MM.1S (cell line): ENCODE measurements at regions not wholly inside any gene's neighbourhood (a gene's known extent, or its start where the extent isn't known, plus 50 kb on each side); places are given as distances from the start of the nearest gene placed in this dataset.

Experiments used
- DNase-seq: peaks from one replicate; pipeline ENCODE4 v3.0.0-alpha.2; 2015
- H2AFZ ChIP-seq: fragments of 300-600 bp; sonication (generic); 2 replicates; pipeline ENCODE4 v1.6.0; 2016; ENCODE audit warnings: antibody characterized with exemption, low read length
- H3F3A ChIP-seq: fragments of 300-600 bp; sonication (generic); 2 replicates; pipeline ENCODE4 v1.6.1; 2016; ENCODE audit warnings: mild to moderate bottlenecking, antibody characterized with exemption, low read length, moderate library complexity, mixed read lengths; ENCODE audit not compliant: insufficient read depth
- H3K27ac ChIP-seq: fragments of 300-600 bp; sonication (generic); 2 replicates; pipeline ENCODE4 v1.5.1; 2016; ENCODE audit warnings: mild to moderate bottlenecking, low read length
- H3K27me3 ChIP-seq: fragments of 300-600 bp; sonication (generic); replicated peaks from 2 replicates; pipeline ENCODE4 v1.6.0; 2016; ENCODE audit warnings: low read length; ENCODE audit not compliant: insufficient read depth
- H3K36me3 ChIP-seq: fragments of 300-600 bp; sonication (generic); replicated peaks from 2 replicates; pipeline ENCODE4 v1.6.1; 2016; ENCODE audit warnings: mild to moderate bottlenecking, low read length, mixed read lengths; ENCODE audit not compliant: insufficient read depth
- H3K4me1 ChIP-seq: fragments of 300-600 bp; sonication (generic); 2 replicates; pipeline ENCODE4 v1.6.1; 2016; ENCODE audit warnings: low read length, mixed read lengths
- H3K4me2 ChIP-seq: fragments of 300-600 bp; sonication (generic); 2 replicates; pipeline ENCODE4 v1.6.0; 2016; ENCODE audit warnings: low read depth, low read length
- H3K4me3 ChIP-seq: fragments of 300-600 bp; sonication (generic); 2 replicates; pipeline ENCODE4 v1.5.1; 2016; ENCODE audit warnings: low read length, mixed read lengths
- H3K79me2 ChIP-seq: fragments of 300-600 bp; sonication (generic); 2 replicates; pipeline ENCODE4 v1.6.1; 2016; ENCODE audit warnings: mixed run types, low read length, mixed read lengths
- H3K9ac ChIP-seq: fragments of 300-600 bp; sonication (generic); 2 replicates; pipeline ENCODE4 v1.6.1; 2016; ENCODE audit warnings: low read length, mixed read lengths
- H3K9me2 ChIP-seq: fragments of 300-600 bp; sonication (generic); replicated peaks from 2 replicates; pipeline ENCODE4 v1.6.1; 2016; ENCODE audit warnings: mild to moderate bottlenecking, low read length, mixed read lengths; ENCODE audit not compliant: insufficient read depth
- H3K9me3 ChIP-seq: fragments of 300-600 bp; sonication (generic); replicated peaks from 2 replicates; pipeline ENCODE4 v1.6.1; 2016; ENCODE audit warnings: mild to moderate bottlenecking, low read length, mixed read lengths; ENCODE audit not compliant: insufficient read depth
- H4K20me1 ChIP-seq: fragments of 300-600 bp; sonication (generic); 2 replicates; pipeline ENCODE4 v1.6.1; 2016; ENCODE audit warnings: mild to moderate bottlenecking, low read length, moderate library complexity, mixed read lengths; ENCODE audit not compliant: insufficient read depth
- EZH2 ChIP-seq: fragments of 300-600 bp; sonication (generic); optimal IDR thresholded peaks from 2 replicates; pipeline ENCODE3; 2017; ENCODE audit warnings: low read depth, mild to moderate bottlenecking, antibody characterized with exemption, low read length, mixed read lengths
- EZH2phosphoT487 ChIP-seq: fragments of 300-600 bp; sonication (generic); IDR thresholded peaks from 2 replicates; pipeline ENCODE4 v1.6.1; 2018; ENCODE audit warnings: antibody characterized with exemption, low read length
- TF ChIP-seq, protein P1 (sequence below): fragments of 300-600 bp; sonication (generic); IDR thresholded peaks from 2 replicates; pipeline ENCODE4 v1.5.1; 2016; ENCODE audit warnings: antibody characterized with exemption, low read length, mixed read lengths

DNA sequence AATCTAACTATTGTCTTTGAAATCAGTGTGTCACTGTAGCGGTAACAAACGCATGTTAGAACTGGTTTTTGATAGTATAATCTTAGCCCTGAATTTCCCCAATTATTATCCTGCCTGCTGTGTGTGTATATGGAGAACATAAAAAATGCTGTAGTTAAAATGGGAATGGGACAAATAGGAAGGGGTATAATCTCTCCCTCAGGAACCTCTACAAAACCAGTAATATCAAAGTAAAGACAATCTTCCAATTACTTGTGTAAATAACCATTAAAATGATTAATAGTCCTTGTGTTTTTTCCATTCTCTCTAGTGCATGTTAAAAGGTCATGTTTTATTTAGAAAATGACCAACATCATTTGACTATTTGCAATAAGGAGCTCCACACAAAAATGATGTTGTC, 200.1 kb upstream of the TMTC1 start:
- Histone ChIP-seq H3K9me2 (no peaks in the 10 kb centered on the region), H3K27ac (no peak overlapping the region), H3K4me2 (no peak overlapping the region), H3K27me3 (no peaks in the 10 kb centered on the region), H3K4me1 (no peaks in the 10 kb centered on the region), H3K9me3 (no peaks in the 10 kb centered on the region), H3K9ac (no peak overlapping the region), H4K20me1 (no peaks in the 10 kb centered on the region), H3K4me3 (no peak overlapping the region), H3K79me2 (no peaks in the 10 kb centered on the region), H3F3A (no peaks in the 10 kb centered on the region), H3K36me3 (no peaks in the 10 kb centered on the region), H2AFZ (no peak overlapping the region)
- TF ChIP-seq EZH2 (no peak), EZH2phosphoT487 (no peak)
- TF ChIP-seq, protein P1, sequence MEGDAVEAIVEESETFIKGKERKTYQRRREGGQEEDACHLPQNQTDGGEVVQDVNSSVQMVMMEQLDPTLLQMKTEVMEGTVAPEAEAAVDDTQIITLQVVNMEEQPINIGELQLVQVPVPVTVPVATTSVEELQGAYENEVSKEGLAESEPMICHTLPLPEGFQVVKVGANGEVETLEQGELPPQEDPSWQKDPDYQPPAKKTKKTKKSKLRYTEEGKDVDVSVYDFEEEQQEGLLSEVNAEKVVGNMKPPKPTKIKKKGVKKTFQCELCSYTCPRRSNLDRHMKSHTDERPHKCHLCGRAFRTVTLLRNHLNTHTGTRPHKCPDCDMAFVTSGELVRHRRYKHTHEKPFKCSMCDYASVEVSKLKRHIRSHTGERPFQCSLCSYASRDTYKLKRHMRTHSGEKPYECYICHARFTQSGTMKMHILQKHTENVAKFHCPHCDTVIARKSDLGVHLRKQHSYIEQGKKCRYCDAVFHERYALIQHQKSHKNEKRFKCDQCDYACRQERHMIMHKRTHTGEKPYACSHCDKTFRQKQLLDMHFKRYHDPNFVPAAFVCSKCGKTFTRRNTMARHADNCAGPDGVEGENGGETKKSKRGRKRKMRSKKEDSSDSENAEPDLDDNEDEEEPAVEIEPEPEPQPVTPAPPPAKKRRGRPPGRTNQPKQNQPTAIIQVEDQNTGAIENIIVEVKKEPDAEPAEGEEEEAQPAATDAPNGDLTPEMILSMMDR, result no peak
- no peak for DNase-seq

DNA sequence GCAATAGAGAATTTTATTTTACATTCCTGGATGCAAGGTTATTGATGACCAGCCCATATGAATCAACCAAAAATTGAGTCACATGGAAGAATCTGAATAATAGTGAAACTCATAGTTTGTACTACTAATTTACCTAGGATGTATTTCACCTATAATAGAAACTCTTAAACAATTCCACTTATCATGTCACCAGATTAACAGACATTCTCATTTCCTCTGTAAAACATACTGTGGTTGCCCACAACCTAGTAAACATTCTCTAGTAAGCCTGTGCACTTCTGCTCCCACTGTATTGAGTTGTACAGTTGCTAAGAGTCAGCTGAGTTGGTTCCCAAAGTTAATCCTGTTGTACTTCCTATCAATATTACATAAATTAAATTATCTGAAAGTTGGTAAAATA, 196.6 kb upstream of the TMTC1 start:
- Histone ChIP-seq H3K4me3 (no peak overlapping the region), H3K79me2 (no peaks in the 10 kb centered on the region), H3K27me3 (no peaks in the 10 kb centered on the region), H3K4me2 (no peak overlapping the region), H3K4me1 (no peaks in the 10 kb centered on the region), H3K36me3 (no peaks in the 10 kb centered on the region), H3F3A (no peaks in the 10 kb centered on the region), H3K9me3 (no peaks in the 10 kb centered on the region), H3K27ac (no peak overlapping the region), H3K9me2 (no peaks in the 10 kb centered on the region), H3K9ac (no peak overlapping the region), H4K20me1 (no peaks in the 10 kb centered on the region), H2AFZ (no peak overlapping the region)
- TF ChIP-seq EZH2phosphoT487 (no peak), EZH2 (no peak)
- TF ChIP-seq, protein P1, result no peak
- DNase-seq, result peak; percentile 24

DNA sequence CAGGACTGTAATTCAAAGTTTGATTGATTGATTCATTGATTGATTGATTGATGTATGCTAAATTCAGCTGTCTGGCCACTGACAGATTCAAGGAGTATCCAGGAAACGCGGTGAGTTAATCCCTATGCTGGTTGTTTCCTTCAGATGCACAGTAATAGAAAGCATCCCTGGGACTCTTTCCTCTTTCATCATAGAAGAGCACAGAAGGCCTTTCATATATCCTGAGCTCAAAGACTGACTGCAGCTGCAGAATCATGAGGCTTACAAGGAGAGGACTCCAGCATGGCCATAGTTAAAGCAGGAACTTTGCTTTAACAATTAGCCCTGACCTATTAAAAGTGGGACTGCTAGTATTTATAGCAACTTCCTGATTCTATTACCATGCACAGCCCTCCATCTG, 187.7 kb upstream of the TMTC1 start:
- no peaks in the 10 kb centered on the region for H3K27me3 ChIP-seq
- no peaks in the 10 kb centered on the region for H3K9me3 ChIP-seq
- no peaks in the 10 kb centered on the region for H3K79me2 ChIP-seq
- H3F3A ChIP-seq, result no peaks in the 10 kb centered on the region
- H3K36me3 ChIP-seq, result no peaks in the 10 kb centered on the region
- no peaks in the 10 kb centered on the region for H3K9me2 ChIP-seq
- DNase-seq, result no peak
- H3K9ac ChIP-seq, result no peak overlapping the region
- no peak overlapping the region for H3K4me2 ChIP-seq
- TF ChIP-seq, protein P1, result no peak
- TF ChIP-seq EZH2 (no peak), EZH2phosphoT487 (no peak)
- no peaks in the 10 kb centered on the region for H4K20me1 ChIP-seq
- H3K27ac ChIP-seq, result no peak overlapping the region
- H3K4me1 ChIP-seq, result no peaks in the 10 kb centered on the region
- H2AFZ ChIP-seq, result no peak overlapping the region
- H3K4me3 ChIP-seq, result no peak overlapping the region
